HG03575 (cell line): ENCODE measurements at regions not wholly inside any gene's neighbourhood (a gene's known extent, or its start where the extent isn't known, plus 50 kb on each side); places are given as distances from the start of the nearest gene placed in this dataset.
"Not testable (repeated sequence)": the region's sequence is repeated elsewhere in the genome, so short reads cannot be mapped to it uniquely, and the experiment has no call there.

Experiments
- ATAC-seq: cut with Tn5 transposase; IDR thresholded peaks from one replicate; pipeline ENCODE4 v1.9.1; 2021; ENCODE audit not compliant: unreplicated experiment, insufficient number of reproducible peaks, low FRiP score; ENCODE audit errors: extremely low read depth

GRCh38 chr18:2240311-2240705 lies 331.0 kb downstream of the METTL4 start:
- ATAC-seq: no peak

GRCh38 chr18:2244641-2245040 lies 326.7 kb downstream of the METTL4 start:
- ATAC-seq: no peak

- not testable (repeated sequence) for ATAC-seq
Measured at GRCh38 chr18:2247101-2247500, 324.2 kb downstream of the METTL4 start.

- ATAC-seq: no peak
Measured at GRCh38 chr18:2254977-2255376, 316.3 kb downstream of the METTL4 start.

GRCh38 chr18:2256577-2256976 lies 314.7 kb downstream of the METTL4 start:
- ATAC-seq: no peak

GRCh38 chr18:2258954-2259353 lies 312.4 kb downstream of the METTL4 start:
- no peak for ATAC-seq

GRCh38 chr18:2263303-2263890 lies 307.9 kb downstream of the METTL4 start:
- no peak for ATAC-seq

- no peak for ATAC-seq
Measured at GRCh38 chr18:2274613-2275012, 296.7 kb downstream of the METTL4 start.

- ATAC-seq: no peak
Measured at GRCh38 chr18:2281086-2281485, 290.2 kb downstream of the METTL4 start.

- no peak for ATAC-seq
Measured at GRCh38 chr18:2281523-2282199, 289.6 kb downstream of the METTL4 start.

- ATAC-seq: no peak
Measured at GRCh38 chr18:2293109-2293839, 278.0 kb downstream of the METTL4 start.

GRCh38 chr18:2301316-2301715 lies 270.0 kb downstream of the METTL4 start:
- no peak for ATAC-seq

GRCh38 chr18:2302012-2302411 lies 269.3 kb downstream of the METTL4 start:
- no peak for ATAC-seq

GRCh38 chr18:2302628-2303516 lies 268.4 kb downstream of the METTL4 start:
- ATAC-seq: no peak

- no peak for ATAC-seq
Measured at GRCh38 chr18:2303517-2304238, 267.6 kb downstream of the METTL4 start.

- no peak for ATAC-seq
Measured at GRCh38 chr18:2304378-2305175, 266.7 kb downstream of the METTL4 start.

GRCh38 chr18:2306606-2307005 lies 264.7 kb downstream of the METTL4 start:
- ATAC-seq: no peak

GRCh38 chr18:2310886-2311285 lies 260.4 kb downstream of the METTL4 start:
- ATAC-seq: no peak
